Testis (tissue), 2 donors: ENCODE measurements at regions not wholly inside any gene's neighbourhood (a gene's known extent, or its start where the extent isn't known, plus 50 kb on each side); places are given as distances from the start of the nearest gene placed in this dataset.

ENCODE experiments used
- DNase-seq: peaks from one replicate; pipeline ENCODE4 v3.0.0-alpha.2; 2019
- H3K27ac ChIP-seq, 2 donors: fragments of 200-600 bp; sonication (generic); one replicate each; pipeline ENCODE4 v1.5.1; 2019
- H3K27me3 ChIP-seq: fragments of 200-600 bp; sonication (generic); one replicate; pipeline ENCODE4 v1.5.1; 2019
- H3K36me3 ChIP-seq: fragments of 200-600 bp; sonication (generic); one replicate; pipeline ENCODE4 v1.5.1; 2017; ENCODE audit warnings: low read depth; ENCODE audit errors: missing control alignments
- H3K4me1 ChIP-seq: fragments of 200-600 bp; sonication (generic); one replicate; pipeline ENCODE4 v1.5.1; 2019
- H3K4me3 ChIP-seq, 2 donors: fragments of 200-600 bp; sonication (generic); one replicate each; pipeline ENCODE4 v1.5.1; 2017 to 2019
- H3K9me3 ChIP-seq: fragments of 200-600 bp; sonication (generic); one replicate; pipeline ENCODE4 v1.5.1; 2017
- CTCF ChIP-seq, 3 experiments: fragments of 450-650 bp in 2 of 3; fragments of 200-600 bp in 1 of 3; sonication (generic) in 1 of 3; IDR thresholded peaks; one replicate each; pipeline ENCODE4 v1.5.1; 2016 to 2019; ENCODE audit warnings: antibody characterized with exemption in 3 of 3, mild to moderate bottlenecking in 2 of 3, moderate library complexity in 1 of 3
- POLR2A ChIP-seq: fragments of 450-650 bp; IDR thresholded peaks from one replicate; pipeline ENCODE4 v1.6.1; 2017; ENCODE audit warnings: antibody characterized with exemption, mild to moderate bottlenecking, moderate library complexity
- WGBS, 2 donors: methylation state at CpG; one replicate each; pipeline ENCODE4 v1.1.5; 2018; 5-methylcytosine and 5-hydroxymethylcytosine counted together
- intact Hi-C: fragments of 100-400 bp; cut with DNase I; formaldehyde crosslinking; loops from one replicate; pipeline ENCODE4 v1.15.1; 2023; ENCODE audit warnings: low total_unique reads

DNA sequence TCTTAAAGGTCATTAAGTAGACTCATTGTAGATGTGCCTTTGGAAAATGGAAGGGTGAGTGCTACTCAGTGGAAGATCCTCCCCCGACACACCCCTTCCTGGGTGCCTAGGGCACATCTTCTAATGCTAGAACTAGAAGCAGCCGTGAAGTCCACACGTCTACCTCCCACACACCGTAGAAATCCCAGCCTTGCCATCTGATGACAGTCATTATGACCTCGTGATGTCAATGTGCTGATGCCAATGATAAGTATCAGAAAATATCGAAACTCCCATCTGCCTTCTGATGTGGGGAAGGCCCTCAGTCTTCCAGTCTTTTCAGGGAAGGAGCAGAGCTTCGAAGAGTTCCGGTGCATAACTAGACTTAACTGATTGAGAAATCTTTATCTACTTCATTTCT lies 282.1 kb upstream of the ROPN1 start:
- TF ChIP-seq CTCF (IDR thresholded peaks at IDR 0.05) (no peak), POLR2A (no peak)
- DNase-seq, result no peak
- Histone ChIP-seq H3K9me3 (no peaks in the 10 kb centered on the region), H3K27me3 (no peaks in the 10 kb centered on the region), H3K4me3 (no peak overlapping the region), H3K27ac (peak overlapping the region; percentile 12 to 87), H3K4me1 (peaks cover 28% of the 10 kb centered on the region), H3K36me3 (no peaks in the 10 kb centered on the region)
- intact Hi-C loops, result no loop called here
- 87 to 96% methylated on average over 8 of the region's 8 CpGs for WGBS, 2 donors

GRCh38 chr3:124275412-124275811 lies 283.5 kb upstream of the ROPN1 start:
- Histone ChIP-seq H3K9me3 (no peaks in the 10 kb centered on the region), H3K27ac (peak overlapping the region in 1 of 2 donors; percentile 87), H3K36me3 (no peaks in the 10 kb centered on the region), H3K27me3 (no peaks in the 10 kb centered on the region), H3K4me3 (no peak overlapping the region), H3K4me1 (peaks cover 28% of the 10 kb centered on the region)
- no peak for TF ChIP-seq CTCF (IDR thresholded peaks at IDR 0.05)
- TF ChIP-seq POLR2A, result no peak
- DNase-seq, result peak; percentile 69
- intact Hi-C loops, result no loop called here
- WGBS, 2 donors, result 43 to 60% methylated on average over 1 of the region's 1 CpG

GRCh38 chr3:124276133-124276532 lies 284.2 kb upstream of the ROPN1 start:
- H3K36me3 ChIP-seq, result no peaks in the 10 kb centered on the region
- intact Hi-C loops, result no loop called here
- TF ChIP-seq CTCF (IDR thresholded peaks at IDR 0.05), result no peak
- no peak for TF ChIP-seq POLR2A
- 69 to 80% methylated on average over 3 of the region's 3 CpGs for WGBS, 2 donors
- H3K4me3 ChIP-seq, result no peak overlapping the region
- no peaks in the 10 kb centered on the region for H3K9me3 ChIP-seq
- H3K27ac ChIP-seq, result peak overlapping the region; percentile 41 to 87
- H3K27me3 ChIP-seq, result no peaks in the 10 kb centered on the region
- peaks cover 28% of the 10 kb centered on the region for H3K4me1 ChIP-seq
- no peak for DNase-seq

DNA sequence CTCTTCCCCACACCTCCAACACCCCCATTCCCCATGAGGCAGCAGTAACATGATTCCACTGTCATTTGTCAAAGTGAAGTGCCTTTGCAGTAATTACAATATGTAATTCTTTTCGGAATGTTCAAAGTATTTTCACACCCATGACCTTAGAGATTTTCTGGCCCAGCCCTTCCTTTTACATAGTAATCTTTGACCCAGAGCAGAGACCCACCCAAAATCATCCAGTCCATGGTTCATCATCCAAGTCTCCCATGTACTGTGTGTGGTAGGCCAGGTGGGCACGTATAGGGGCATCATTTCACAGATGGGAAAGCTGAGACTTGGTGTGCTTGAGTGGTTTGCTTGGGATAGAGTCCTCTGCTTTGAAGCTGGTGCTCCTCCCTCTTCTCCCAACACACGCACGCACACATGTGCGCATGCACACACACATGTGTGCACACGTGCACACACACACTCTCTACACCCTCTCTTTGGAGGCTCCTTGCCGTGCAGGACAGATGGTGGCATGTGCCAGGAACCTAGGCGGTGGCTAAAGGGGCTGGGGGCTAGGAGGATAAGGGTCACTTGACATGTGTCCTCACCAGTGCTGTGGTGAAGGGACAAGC lies 284.7 kb upstream of the ROPN1 start:
- Histone ChIP-seq H3K4me3 (no peak overlapping the region), H3K27ac (peak overlapping the region; percentile 41 to 87), H3K4me1 (peaks cover 28% of the 10 kb centered on the region), H3K27me3 (no peaks in the 10 kb centered on the region), H3K36me3 (no peaks in the 10 kb centered on the region), H3K9me3 (no peaks in the 10 kb centered on the region)
- no peak for TF ChIP-seq POLR2A
- no peak for TF ChIP-seq CTCF (IDR thresholded peaks at IDR 0.05)
- intact Hi-C loops, result no loop called here
- DNase-seq, result no peak
- 79 to 80% methylated on average over 8 of the region's 8 CpGs for WGBS, 2 donors
